ENCODE measurements at regions not wholly inside any gene's neighbourhood (a gene's known extent, or its start where the extent isn't known, plus 50 kb on each side); places are given as distances from the start of the nearest gene placed in this dataset.

DNA sequence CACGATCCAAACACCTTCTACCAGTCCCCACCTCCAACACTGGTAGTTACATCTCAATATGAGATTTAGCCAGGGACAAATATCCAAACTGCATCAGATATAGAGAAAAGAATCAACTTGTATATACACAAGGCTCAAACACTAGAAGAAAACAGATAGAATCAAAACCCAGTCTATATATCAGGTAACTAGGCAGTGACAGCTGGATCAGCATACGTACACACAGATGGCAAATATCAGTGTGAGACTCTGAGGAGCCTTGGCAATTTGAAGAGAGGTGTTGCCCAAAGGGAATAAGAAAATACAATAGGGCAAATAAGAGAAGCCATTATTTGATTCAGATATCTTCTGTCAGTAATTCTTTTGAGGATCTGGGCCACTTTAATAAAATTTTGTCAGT, 951.3 kb upstream of the CHORDC1 start:
- intact Hi-C loops (cut with DNase I): no loop called here
- no peak for DNase-seq (ENCODE audit: extremely low spot score)
- 100% methylated on average over 2 of the region's 2 CpGs for WGBS

GRCh38 chr11:91173701-91174100, 950.9 kb upstream of the CHORDC1 start:
- TF ChIP-seq, protein P1, sequence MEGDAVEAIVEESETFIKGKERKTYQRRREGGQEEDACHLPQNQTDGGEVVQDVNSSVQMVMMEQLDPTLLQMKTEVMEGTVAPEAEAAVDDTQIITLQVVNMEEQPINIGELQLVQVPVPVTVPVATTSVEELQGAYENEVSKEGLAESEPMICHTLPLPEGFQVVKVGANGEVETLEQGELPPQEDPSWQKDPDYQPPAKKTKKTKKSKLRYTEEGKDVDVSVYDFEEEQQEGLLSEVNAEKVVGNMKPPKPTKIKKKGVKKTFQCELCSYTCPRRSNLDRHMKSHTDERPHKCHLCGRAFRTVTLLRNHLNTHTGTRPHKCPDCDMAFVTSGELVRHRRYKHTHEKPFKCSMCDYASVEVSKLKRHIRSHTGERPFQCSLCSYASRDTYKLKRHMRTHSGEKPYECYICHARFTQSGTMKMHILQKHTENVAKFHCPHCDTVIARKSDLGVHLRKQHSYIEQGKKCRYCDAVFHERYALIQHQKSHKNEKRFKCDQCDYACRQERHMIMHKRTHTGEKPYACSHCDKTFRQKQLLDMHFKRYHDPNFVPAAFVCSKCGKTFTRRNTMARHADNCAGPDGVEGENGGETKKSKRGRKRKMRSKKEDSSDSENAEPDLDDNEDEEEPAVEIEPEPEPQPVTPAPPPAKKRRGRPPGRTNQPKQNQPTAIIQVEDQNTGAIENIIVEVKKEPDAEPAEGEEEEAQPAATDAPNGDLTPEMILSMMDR (IDR thresholded peaks at IDR 0.05): no peak
- TF ChIP-seq POLR2AphosphoS5 (IDR thresholded peaks at IDR 0.05): no peak
- TF ChIP-seq POLR2A (IDR thresholded peaks at IDR 0.05; ENCODE audit: low read depth): no peak
- TF ChIP-seq EP300 (IDR thresholded peaks at IDR 0.05): no peak
- Histone ChIP-seq H3K4me3 (no peak overlapping the region), H3K27ac (replicated peaks in 1 of 4) (no peak overlapping the region), H3K36me3 (no peaks in the 10 kb centered on the region), H3K27me3 (no peaks in the 10 kb centered on the region), H3K9me3 (no peaks in the 10 kb centered on the region), H3K4me1 (no peaks in the 10 kb centered on the region)
- intact Hi-C loops (cut with DNase I): no loop called here
- DNase-seq (ENCODE audit: extremely low spot score): no peak

More for the DNA sequence above, 951.3 kb upstream of the CHORDC1 start:
- TF ChIP-seq, protein P1 (IDR thresholded peaks at IDR 0.05): no peak
- no peak for TF ChIP-seq POLR2A (IDR thresholded peaks at IDR 0.05; ENCODE audit: low read depth)
- no peak for TF ChIP-seq POLR2AphosphoS5 (IDR thresholded peaks at IDR 0.05)
- TF ChIP-seq EP300 (IDR thresholded peaks at IDR 0.05): no peak
- Histone ChIP-seq H3K27me3 (no peaks in the 10 kb centered on the region), H3K4me3 (no peak overlapping the region), H3K4me1 (no peaks in the 10 kb centered on the region), H3K27ac (replicated peaks in 1 of 4) (no peak overlapping the region), H3K36me3 (no peaks in the 10 kb centered on the region), H3K9me3 (no peaks in the 10 kb centered on the region)

GRCh38 chr11:91170711-91171110, 947.9 kb upstream of the CHORDC1 start:
- no peak for DNase-seq (ENCODE audit: extremely low spot score)
- Histone ChIP-seq H3K27me3 (no peaks in the 10 kb centered on the region), H3K4me1 (no peaks in the 10 kb centered on the region), H3K9me3 (no peaks in the 10 kb centered on the region), H3K4me3 (no peak overlapping the region), H3K27ac (replicated peaks in 1 of 4) (no peak overlapping the region), H3K36me3 (no peaks in the 10 kb centered on the region)
- TF ChIP-seq, protein P1 (IDR thresholded peaks at IDR 0.05): no peak
- no peak for TF ChIP-seq POLR2A (IDR thresholded peaks at IDR 0.05; ENCODE audit: low read depth)
- TF ChIP-seq POLR2AphosphoS5 (IDR thresholded peaks at IDR 0.05): no peak
- no peak for TF ChIP-seq EP300 (IDR thresholded peaks at IDR 0.05)
- intact Hi-C loops (cut with DNase I): no loop called here

GRCh38 chr11:91164452-91164822, 941.6 kb upstream of the CHORDC1 start:
- Histone ChIP-seq H3K36me3 (no peaks in the 10 kb centered on the region), H3K9me3 (no peaks in the 10 kb centered on the region), H3K4me3 (no peak overlapping the region), H3K4me1 (peaks cover 10 to 27% (median 23%) of the 10 kb centered on the region in 4 donors), H3K27me3 (no peaks in the 10 kb centered on the region), H3K27ac (replicated peaks in 1 of 4) (peak overlapping the region; percentile 73 to 85 (median 76))
- DNase-seq (ENCODE audit: extremely low spot score): no peak
- TF ChIP-seq, protein P1 (IDR thresholded peaks at IDR 0.05): no peak
- TF ChIP-seq POLR2A (IDR thresholded peaks at IDR 0.05; ENCODE audit: low read depth) (no peak), POLR2AphosphoS5 (IDR thresholded peaks at IDR 0.05) (no peak), EP300 (IDR thresholded peaks at IDR 0.05) (no peak)
- intact Hi-C loops (cut with DNase I): no loop called here
- 43% methylated on average over 3 of the region's 3 CpGs for WGBS
